MM.1S (cell line): ENCODE measurements at regions not wholly inside any gene's neighbourhood (a gene's known extent, or its start where the extent isn't known, plus 50 kb on each side); places are given as distances from the start of the nearest gene placed in this dataset.

Source experiments
- CTCF ChIP-seq: fragments of 300-600 bp; sonication (generic); IDR thresholded peaks from 2 replicates; pipeline ENCODE4 v1.5.1; 2016; ENCODE audit warnings: antibody characterized with exemption, low read length, mixed read lengths
- EZH2 ChIP-seq: fragments of 300-600 bp; sonication (generic); optimal IDR thresholded peaks from 2 replicates; pipeline ENCODE3; 2017; ENCODE audit warnings: low read depth, mild to moderate bottlenecking, antibody characterized with exemption, low read length, mixed read lengths
- EZH2phosphoT487 ChIP-seq: fragments of 300-600 bp; sonication (generic); IDR thresholded peaks from 2 replicates; pipeline ENCODE4 v1.6.1; 2018; ENCODE audit warnings: antibody characterized with exemption, low read length

- no peak for TF ChIP-seq CTCF
- TF ChIP-seq EZH2phosphoT487, result no peak
- no peak for TF ChIP-seq EZH2
Observed at GRCh38 chr3:110612045-110612444, 459.6 kb upstream of the NECTIN3 start.
